NCI-H345 treated with DMSO at 0.1 percent for 48 hours (cell line): ENCODE measurements at regions not wholly inside any gene's neighbourhood (a gene's known extent, or its start where the extent isn't known, plus 50 kb on each side); places are given as distances from the start of the nearest gene placed in this dataset.
"Not testable (repeated sequence)": the region's sequence is repeated elsewhere in the genome, so short reads cannot be mapped to it uniquely, and the experiment has no call there.

Experiments
- DNase-seq: peaks from one replicate; lab custom pipeline; 2025; ENCODE audit not compliant: unreplicated experiment; lab: John Stamatoyannopoulos, UW

GRCh38 chr6:104676679-104677078 is 183.0 kb downstream of the HACE1 start:
- not testable (repeated sequence) for DNase-seq

- not testable (repeated sequence) for DNase-seq
Measured at GRCh38 chr6:104675161-104675560, 184.6 kb downstream of the HACE1 start.

- not testable (repeated sequence) for DNase-seq
Measured at GRCh38 chr6:104673078-104673477, 186.6 kb downstream of the HACE1 start.

GRCh38 chr6:104671591-104671891 is 188.2 kb downstream of the HACE1 start:
- not testable (repeated sequence) for DNase-seq

GRCh38 chr6:104670834-104671590 is 188.7 kb downstream of the HACE1 start:
- DNase-seq, result not testable (repeated sequence)

- no peak for DNase-seq
Measured at GRCh38 chr6:104669483-104669882, 190.2 kb downstream of the HACE1 start.

GRCh38 chr6:104656235-104656634 is 203.5 kb downstream of the HACE1 start:
- DNase-seq, result no peak

GRCh38 chr6:104653781-104654180 is 205.9 kb downstream of the HACE1 start:
- no peak for DNase-seq

- DNase-seq, result no peak
Measured at GRCh38 chr6:104648347-104648746, 211.4 kb downstream of the HACE1 start.

GRCh38 chr6:104644848-104645247 is 214.9 kb downstream of the HACE1 start:
- DNase-seq, result no peak

- DNase-seq, result no peak
Measured at GRCh38 chr6:104642871-104643270, 216.8 kb downstream of the HACE1 start.

- DNase-seq, result no peak
Measured at GRCh38 chr6:104640761-104641160, 219.0 kb downstream of the HACE1 start.

- DNase-seq, result no peak
Measured at GRCh38 chr6:104640150-104640700, 219.5 kb downstream of the HACE1 start.

- no peak for DNase-seq
Measured at GRCh38 chr6:104639668-104640067, 220.1 kb downstream of the HACE1 start.

- DNase-seq, result no peak
Measured at GRCh38 chr6:104638841-104639290, 220.9 kb downstream of the HACE1 start.

GRCh38 chr6:104633125-104633524 is 226.6 kb downstream of the HACE1 start:
- no peak for DNase-seq

- DNase-seq, result no peak
Measured at GRCh38 chr6:104632588-104632987, 227.1 kb downstream of the HACE1 start.

GRCh38 chr6:104630955-104631354 is 228.8 kb downstream of the HACE1 start:
- no peak for DNase-seq

GRCh38 chr6:104630522-104630921 is 229.2 kb downstream of the HACE1 start:
- DNase-seq, result no peak

- DNase-seq, result no peak
Measured at GRCh38 chr6:104629826-104630225, 229.9 kb downstream of the HACE1 start.

GRCh38 chr6:104625536-104625935 is 234.2 kb downstream of the HACE1 start:
- DNase-seq, result no peak

GRCh38 chr6:104623052-104623690 is 236.5 kb downstream of the HACE1 start:
- DNase-seq, result no peak
